ENCODE measurements at regions not wholly inside any gene's neighbourhood (a gene's known extent, or its start where the extent isn't known, plus 50 kb on each side); places are given as distances from the start of the nearest gene placed in this dataset.

DNA sequence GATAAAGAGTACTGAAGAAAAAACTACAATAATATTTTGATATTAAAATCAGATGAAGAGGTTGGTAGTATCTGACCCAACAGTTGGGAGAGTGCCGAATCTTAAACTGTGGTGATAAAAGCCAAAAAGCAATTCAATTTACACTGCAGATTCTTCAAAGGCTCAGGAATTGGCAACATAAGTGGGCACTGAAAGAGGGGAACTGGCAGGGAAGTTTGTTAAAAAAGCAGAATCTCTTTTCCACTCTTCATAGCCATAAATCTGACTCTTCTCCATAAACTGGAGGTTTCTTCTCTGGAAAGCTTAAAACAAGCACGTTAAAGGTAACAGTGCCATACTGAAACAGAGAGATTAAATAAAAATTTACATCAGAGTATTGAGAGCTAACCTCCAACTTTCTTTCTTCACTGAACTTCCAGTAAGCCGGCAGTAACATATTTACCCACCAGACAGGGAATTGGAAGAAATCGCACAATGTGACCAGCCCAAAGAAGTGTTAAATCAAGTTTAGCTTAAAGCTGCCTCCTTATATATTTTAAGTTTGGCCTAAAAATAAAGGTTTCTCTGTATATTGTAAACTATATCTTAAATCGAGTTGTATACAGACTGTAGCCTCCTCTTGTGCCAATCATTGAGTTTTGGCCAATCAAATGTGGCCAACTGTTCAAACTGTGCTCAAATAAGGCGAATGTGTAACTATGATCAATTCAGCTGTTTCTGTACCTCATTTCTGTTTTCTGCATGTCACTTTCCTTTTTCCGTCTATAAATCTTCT lies 358.3 kb downstream of the NXPE2 start:
- DNase-seq: no peak

DNA sequence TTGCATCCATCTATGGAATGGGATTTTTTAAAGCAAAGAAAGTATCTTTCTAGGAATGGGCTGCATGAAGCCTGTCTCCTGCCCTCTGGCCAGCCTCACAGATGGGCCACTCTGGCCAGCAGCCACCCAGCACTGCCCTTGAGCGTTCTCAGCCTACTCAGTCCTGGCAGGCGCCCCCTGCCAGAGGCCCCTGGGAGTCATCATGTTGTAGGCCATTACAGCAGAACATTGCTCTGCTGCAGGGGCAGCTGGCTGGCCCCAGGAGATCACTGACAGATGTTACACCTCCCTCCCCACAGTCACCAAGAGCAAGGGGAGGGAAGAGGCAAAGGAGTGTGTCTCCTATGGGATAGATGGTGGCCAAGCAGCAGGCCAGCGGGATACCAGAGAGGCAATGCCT lies 363.7 kb downstream of the NXPE2 start:
- DNase-seq: no peak

DNA sequence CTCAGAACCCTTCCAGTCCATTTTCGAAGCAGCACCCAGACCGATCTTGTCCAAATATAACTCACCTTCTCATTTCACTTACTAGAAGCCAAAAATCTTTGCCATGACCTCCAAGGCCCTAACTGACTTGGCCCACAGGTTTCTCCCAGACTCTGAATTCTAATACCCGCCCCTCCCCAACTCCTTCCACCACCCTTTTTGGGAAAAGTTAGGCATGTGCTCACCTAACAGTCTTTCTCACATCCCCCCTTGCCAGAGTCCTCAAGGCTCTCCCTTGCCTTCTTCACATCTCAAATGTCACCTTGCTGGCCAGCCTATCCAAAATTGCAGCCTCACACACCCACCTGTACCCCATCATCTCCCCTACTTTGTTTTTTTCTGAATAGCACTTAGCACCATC lies 369.3 kb downstream of the NXPE2 start:
- DNase-seq: no peak

DNA sequence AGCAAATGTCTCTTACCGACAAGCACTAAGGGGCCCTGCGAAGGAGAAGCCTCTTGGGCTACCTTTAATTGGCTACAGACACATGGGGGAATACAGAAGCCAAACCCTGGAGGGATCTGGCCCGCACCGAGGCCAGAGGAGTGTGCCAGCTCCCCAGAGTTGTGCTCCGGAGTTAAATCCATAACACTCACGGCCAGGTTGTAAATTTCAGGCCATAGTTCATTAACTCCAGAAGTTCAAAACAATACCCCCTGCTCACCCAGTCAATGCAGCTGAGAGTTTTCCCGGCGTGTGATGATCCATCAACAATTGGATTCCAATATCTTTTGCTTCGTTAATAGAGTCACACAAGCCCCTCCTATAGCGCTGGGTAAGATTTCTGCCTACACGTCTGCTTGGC lies 371.5 kb downstream of the NXPE2 start:
- DNase-seq: peak; percentile 25

DNA sequence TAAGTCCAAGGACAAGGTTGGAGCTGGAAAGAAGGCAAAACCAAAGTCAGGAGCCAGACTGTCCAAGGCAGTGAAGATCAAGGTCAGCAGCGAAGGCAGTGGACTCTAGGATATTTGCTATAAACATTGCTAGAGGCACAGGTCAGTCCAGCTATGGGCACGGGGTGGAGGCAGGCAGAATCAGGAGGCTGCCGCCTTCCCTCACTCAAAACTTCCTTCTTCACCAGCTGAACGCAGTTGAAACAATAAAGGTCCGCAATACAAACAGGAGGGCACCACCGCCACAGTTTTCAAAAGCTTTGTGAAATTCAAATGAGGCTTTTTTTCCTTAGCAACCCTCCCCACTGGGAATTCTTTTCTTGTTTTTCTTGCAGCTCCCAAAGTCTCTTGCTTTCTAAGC lies 372.4 kb downstream of the NXPE2 start:
- no peak for DNase-seq

DNA sequence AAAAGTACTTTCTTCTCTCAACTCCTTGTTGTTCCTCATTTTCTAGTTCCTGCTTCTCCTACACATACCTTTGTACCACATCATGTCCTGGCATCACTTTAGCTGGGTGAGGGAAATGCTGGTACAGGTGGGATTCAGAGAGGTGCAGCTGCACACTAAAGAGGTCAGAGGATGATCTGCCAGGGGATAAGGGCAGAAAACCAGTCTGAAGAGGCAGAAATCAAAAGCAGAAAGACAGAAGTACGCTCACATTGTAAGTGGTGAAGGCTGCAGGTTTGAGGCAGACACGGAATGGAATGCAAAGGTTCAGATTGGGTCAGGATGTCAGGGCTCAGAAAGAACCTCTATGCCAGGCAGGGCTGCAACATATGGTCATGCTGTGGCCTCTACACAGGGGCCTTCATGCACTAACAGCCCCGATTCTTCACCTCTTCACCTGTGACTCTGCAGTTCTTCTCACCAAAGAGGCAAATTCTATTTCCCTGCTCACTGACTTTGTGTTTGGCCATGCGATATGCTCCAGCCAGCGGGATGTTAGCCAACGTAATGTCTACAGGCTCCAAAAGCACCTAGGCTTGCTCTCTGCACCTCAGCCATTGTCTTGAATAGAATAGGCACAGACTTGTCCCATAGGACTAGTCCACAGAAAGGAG lies 373.7 kb downstream of the NXPE2 start:
- DNase-seq: no peak

DNA sequence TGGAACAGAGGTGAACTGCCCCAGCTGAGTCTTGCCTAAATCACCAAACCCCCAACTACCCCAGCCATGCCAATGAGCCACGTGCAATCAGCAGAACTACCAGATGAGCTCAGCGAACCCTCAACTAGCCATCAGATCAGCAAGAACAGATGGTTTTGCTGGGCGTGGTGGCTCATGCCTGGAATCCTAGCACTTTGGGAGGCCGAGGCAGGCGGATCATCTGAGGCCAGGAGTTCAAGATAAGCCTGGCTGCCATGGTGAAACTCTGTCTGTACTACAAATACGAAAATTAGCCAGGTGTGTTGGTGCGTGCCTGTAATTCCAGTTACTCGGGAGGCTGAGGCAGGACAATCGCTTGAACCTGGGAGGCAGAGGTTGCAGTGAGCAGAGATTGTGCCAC lies 374.3 kb downstream of the NXPE2 start:
- no peak for DNase-seq

DNA sequence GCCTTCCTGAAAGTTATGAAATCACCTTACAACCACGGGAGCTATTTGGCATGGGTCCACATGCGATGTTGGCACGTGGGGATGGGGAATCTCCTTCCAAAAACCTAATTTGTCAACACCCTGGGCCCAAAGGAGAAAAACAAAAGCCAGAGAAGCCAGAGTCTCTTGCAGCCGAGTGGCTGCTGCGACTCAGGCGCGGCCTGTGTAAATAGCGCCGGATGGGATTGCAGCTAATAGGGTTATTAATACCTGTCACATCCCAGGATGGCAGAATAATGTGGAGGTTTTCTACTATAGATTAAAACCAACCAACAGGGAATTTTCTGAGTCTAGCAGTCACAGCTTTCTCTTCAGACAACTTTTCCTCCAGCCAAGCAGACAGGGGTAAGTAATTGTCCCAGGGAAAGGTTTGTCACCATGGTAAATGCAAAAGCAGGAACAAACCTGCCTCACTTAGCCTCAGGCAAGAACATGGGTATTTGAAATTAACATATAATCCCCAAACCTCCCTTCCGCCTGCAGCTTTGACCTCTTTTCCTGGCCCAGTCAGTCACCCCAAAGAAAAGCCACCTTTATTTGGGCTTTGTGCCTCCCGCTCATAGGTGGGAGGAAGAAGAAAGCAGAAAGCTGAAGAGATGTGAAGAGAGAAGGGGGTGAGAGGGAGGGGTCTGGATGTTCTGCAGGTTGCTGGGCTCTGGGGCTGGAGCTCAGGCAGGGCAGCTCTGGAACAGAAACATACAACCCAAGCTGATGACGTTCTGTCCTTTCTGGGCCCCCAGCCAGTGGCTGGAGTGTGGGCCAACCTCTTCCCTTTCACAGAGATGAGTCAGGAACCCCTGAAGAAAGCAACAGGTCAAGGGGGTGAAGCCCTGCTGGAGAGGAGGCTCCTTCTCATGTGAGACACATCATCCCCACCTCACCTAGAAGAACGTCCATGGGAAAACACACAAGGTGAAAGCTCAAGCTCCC lies 376.5 kb downstream of the NXPE2 start:
- DNase-seq: no peak

DNA sequence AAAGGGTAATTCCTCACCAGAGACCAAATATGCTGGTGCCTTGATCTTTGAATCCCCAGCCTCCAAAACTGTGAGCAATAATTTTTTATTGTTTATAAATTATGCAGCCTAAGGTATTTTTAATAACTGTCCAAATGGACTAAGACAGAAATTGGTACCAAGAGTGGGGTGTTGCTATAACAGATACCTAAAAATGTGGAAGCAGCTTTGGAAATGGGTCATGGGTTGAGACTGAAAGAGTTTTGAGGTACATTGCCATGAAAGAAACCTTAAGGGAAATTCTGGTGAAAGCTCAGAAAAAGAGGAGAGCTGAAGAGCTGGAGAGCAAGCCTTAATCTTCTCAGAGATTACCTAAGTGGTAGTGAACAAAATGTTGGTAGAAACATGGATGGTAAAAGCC lies 378.2 kb downstream of the NXPE2 start:
- no peak for DNase-seq

DNA sequence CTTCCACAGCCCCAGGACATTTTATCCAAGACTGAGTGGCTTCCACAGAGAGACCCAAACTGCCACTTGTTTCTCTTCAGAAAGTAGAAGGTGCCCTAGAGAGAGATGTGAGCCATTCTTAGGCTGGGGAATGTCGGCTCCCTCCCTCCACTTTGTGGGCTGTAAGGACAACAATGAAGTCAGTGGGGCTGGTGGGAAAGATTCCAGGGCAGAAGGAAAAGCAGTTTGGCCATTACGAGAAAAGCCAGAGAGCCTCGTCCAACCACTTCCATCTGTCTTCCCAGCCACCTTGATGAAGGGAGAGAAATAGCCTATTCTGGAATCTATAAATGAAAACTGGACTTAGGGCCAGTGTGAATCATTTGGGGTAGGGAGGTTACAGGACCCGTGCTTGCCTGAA lies 382.5 kb downstream of the NXPE2 start:
- DNase-seq: no peak

DNA sequence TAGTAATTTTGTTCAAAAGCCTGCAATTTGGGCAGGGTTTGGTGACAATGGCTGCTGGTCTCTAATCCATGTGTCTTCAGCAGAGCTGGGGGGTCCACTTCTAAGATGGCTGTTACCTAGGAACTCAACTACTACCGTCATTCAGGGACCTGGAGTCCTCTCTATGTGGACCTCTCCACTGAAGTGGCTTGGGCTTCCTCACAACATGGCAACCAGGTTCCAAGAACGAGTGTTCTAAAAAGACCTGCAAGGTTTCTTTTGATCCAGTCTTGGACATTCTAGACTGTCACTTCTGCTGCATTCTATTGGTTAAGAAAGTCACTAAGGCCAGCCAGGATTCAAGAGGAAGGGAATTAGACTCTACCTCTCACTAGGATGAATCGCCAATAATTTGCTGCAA lies 387.0 kb downstream of the NXPE2 start:
- DNase-seq: no peak

DNA sequence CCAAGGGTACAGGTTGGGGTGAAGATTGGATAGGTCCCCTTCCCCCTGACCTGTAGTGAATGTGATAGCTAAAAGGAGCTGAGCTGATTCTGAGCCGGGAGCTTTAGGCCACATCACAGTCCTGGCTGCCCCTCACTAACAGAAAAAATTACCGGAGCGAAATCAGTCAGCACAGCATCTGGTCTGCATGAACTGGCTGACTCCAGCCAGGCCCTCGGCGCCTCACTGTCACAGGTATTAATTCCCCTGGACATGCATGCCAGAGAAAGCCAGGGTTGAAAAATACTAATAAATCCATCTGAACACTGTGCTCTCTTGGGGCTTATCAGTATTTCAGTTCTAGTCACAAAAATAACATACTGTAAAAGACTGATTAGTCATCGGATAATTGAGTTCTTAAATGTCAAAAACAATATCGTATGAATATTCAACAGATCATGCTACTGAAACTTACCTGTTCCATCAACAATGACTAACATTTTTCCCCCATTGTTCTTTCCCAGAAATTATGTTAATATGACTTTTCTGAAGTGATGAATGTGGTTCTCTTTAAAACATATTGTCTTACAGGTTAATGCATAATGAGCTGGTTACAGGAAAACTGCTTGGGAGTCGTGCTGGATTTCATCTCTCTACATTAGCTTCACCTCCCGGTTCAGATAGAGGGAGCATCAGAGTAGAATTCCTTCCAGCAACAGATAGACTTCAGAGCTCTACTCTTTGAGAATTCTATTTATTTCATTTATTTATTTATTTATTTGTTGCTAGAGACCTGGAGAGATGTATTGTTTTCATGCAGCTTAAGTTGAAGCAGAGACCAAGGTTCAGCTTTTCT lies 387.7 kb downstream of the NXPE2 start:
- DNase-seq: no peak

DNA sequence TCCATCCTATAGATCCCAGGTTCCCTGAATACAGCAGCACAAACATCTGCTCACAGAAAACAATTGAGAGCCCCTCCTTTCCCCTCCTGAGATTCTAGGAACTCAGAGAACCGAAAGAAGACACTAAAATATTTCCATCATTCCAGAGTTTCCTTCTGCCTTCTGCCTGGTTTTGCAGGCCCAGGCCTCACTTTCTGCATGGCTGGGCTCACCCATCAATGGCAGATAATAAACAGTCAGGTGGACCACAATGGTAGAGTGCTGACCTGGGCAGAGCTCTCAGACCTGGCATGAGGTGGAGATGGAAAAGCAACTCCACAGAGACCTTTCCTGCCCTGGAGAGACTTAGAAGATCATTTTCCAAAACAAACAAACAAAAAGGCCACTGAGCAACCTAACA lies 389.1 kb downstream of the NXPE2 start:
- DNase-seq: no peak

DNA sequence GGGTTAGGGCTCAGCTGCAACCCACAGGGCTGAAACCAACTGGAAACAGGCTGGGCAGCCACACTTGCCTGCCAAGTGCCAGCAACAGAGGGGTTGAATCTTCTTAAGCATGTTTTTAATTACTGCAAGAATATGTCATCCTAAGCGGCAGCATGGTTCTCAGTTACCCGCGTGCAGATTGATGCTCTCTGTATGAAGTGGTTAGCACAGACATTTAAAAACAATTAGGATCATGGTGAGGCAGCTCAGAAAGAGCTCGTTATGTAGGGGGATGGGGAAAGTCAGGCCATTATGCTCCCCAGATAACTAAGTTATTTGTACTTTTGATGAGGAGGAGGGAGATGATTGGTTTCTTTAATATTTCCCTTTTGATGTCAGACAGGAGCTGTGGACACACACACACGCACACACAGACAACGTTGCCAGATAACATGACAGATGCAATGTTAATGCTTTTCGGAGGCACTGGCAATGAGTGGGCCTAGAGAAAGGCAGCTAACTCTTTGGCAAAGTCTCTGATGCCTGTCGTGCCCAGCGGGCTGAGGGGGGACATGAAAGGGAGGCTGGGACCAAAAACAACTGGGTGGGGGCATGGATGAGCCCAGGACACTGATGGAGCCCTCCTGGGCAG lies 389.7 kb downstream of the NXPE2 start:
- no peak for DNase-seq

DNA sequence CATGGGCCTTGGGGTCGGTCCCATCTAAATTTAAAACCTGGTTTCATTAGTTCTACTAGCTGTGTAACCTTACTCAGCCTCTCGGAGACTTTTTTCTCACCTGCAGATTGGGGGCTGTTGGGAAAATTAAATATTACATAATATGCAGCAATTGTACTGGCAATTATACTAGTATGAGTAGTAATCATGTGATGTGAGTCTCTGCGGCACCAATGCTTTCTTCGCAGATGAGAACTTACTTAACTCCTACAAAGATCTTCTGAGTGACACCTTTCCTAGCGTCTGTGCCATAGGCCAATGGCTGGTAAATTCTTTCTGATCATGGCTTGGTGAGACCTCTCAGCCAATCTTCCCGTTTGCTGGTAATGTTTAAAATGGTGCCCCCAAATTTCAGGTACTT lies 391.3 kb downstream of the NXPE2 start:
- DNase-seq: no peak

DNA sequence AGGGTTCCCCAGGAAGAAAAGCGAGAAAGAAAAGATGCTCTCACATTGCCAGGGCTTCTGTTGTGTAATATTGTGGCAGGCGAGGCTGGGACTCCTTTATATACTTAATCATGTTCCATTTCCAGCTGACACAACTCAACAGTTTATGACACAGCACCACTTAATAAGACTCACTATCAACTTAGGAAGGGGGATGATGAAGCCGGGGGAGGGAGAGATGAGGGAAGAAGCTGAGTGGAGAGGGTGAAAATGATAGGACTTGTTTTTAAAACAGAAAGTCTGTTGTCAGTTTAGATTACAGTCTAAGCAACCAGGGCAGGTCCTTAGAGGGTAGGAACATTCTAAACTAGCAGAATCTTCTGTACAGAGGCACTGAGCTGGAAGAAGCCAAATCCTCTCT lies 397.0 kb downstream of the NXPE2 start:
- no peak for DNase-seq

DNA sequence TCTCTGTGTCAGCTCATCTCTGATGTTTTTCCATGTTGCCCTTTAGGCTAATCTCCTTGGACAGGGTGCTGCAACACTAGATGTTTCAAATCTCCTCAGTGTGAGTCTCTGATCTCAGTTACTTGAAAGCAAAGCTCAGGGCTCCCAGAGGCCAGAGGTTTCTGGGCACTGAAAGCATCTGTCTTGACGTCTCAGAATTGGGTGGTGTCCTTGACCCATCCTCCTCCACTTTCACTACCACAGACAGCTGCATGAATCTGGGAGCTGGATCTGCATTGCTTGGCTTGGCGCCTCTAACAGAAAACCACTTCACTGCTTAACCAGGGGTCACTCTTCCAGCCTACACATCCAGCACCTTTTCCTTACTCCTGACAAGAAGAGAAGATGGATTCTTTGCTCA lies 399.4 kb downstream of the NXPE2 start:
- no peak for DNase-seq

DNA sequence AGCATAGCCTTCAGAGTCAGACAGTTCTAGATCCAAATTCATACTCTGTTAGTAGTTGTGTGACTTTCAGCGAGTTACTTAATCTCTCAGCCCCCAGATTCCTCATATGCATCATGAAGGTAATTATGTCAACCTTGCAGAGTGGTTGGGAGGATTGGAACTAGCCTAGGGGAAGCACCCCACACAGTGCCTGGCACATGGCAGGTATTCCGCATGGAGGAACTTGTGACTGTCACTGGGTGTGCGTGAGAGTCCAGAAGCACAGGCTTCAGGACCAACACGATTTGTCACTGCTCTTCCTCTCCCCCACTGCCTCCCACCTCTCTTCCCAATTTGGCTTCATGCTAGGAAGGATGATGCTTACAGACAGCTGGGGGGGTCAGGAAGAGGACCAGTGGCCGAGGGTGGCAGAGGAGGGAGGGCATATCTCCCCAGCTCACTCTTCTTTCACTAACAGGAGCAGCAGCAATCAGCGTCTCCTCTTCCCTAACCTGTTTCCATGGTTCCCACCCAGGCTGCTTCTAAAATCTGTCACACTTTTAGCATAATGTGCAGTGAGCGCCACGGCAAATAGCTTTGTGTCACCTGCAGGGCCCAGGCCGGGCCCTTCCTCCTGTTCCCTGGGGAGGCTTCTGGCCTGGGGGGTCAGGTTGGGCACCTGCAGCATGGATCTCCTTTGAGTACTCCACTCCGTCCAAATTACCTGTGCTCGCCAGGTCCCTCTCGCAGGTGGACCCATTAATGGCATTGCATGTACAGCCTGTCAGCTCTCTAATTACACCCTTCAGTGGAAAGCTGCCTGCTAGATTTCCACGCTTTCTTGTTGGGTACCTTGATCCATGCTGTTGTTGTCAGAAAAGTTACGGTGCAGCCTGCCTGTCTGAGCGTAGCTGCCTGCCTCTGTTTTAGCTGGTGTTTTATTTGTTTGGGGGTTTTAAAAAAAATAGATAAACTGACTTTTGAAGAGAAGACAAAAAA lies 400.4 kb downstream of the NXPE2 start:
- no peak for DNase-seq

DNA sequence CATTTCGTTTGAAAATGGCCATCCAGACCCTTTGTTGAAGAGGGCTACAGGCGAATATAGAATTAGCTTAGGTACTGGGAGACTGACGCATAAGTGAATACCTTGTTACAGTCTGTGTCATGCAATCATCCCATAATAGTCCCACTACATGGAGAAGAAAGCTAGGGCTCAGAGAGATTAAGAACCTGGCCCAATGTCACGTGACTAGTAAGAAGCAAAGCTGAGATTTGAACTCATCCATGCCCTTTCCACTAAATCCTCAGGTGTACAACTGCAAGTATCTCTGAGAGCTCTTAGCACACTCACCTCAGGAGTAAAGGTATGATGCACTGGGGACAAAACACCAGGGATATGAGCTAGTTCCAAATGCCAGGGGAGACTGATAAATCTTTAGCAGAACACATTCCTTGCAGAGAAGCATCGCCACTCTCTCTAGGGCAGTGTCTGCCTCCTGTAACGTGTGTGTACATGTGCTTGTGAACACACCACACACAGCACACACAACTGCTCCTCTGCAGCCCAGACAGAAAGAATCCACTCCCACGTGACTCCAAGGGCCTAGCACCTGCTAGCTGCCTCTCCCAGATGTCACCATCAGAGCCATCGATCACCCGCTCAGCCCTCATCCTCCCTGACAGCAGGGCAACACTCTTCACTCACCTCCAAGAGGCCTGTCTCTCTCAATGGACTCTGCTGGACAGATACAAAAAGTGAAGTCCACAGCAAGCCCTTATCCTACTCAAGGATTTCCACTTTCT lies 402.8 kb downstream of the NXPE2 start:
- no peak for DNase-seq

DNA sequence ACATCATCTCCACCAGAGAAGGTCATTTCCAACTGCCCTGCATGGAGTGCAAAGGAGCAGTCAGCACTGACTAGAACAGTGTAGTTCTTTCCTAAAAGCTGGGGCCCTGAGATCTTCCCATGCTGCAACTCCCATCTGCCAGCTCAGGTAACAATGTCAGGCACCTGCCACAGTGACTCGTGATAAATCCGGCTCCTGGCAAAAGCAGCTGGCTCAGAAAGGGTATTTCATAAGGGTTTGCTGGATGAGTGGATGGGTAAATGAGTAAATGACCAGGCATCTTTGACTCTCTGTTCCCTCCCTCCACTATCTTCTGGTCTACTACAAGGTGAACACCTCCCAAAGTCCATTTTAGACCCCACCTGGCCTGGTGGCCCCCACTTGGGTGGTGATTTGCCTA lies 403.6 kb downstream of the NXPE2 start:
- DNase-seq: no peak
